HepG2 (cell line): ENCODE measurements at regions not wholly inside any gene's neighbourhood (a gene's known extent, or its start where the extent isn't known, plus 50 kb on each side); places are given as distances from the start of the nearest gene placed in this dataset.

Experiments used
- ATAC-seq: fragments of 200-7000 bp; cut with Tn5 transposase; 3 replicates; pipeline ENCODE4 v1.9.1; 2020; ENCODE audit warnings: mild to moderate bottlenecking, moderate library complexity
- BruUV-seq: library from RNA; stranded (reverse); fragments of 400-500 nt; replicated peaks from 2 replicates; lab custom pipeline; 2021; lab: Mats Ljungman, UMichigan
- CTCF ChIA-PET: fragments of 300-600 bp; formaldehyde crosslinking; extraction: SDS; loops from one replicate; lab custom pipeline; 2021; ENCODE audit warnings: low total read pairs, inconsistent platforms, low intra/inter-chr PET ratio; lab: Yijun Ruan, JAX
- POLR2A ChIA-PET: fragments of 350-600 bp; sonication (Branson Sonifier 250); formaldehyde crosslinking; loops from one replicate; lab custom pipeline; 2020; ENCODE audit warnings: antibody characterized with exemption, inconsistent platforms; lab: Yijun Ruan, JAX
- DNase-seq: peaks from one replicate; pipeline ENCODE4 v3.0.0-alpha.2; 2015; ENCODE audit warnings: low spot score
- FAIRE-seq: peaks from 3 replicates; lab custom pipeline; 2011; peaks lifted over from hg19 to GRCh38; lab: Jason Lieb, UNC
- H2AFZ ChIP-seq: one replicate; pipeline ENCODE4 v1.6.1; 2011; ENCODE audit warnings: low read length, inconsistent platforms
- H3K27ac ChIP-seq: fragments of 300-600 bp; 3 replicates; pipeline ENCODE4 v1.8.0; 2011; ENCODE audit warnings: mixed run types, mild to moderate bottlenecking, mixed read lengths, low read length, inconsistent platforms; ENCODE audit not compliant: insufficient read depth; ENCODE audit errors: extremely low read length
- H3K27me3 ChIP-seq, 2 experiments: fragments of 200-600 bp in 1 of 2; 2 replicates in 1 of 2; 3 replicates in 1 of 2; pipeline versions ENCODE4 v1.6.0 to v1.8.0; 2011; ENCODE audit warnings: low read length in 2 of 2, mild to moderate bottlenecking in 2 of 2, moderate library complexity in 2 of 2, inconsistent platforms in 1 of 2; ENCODE audit not compliant: insufficient read depth in 2 of 2, control insufficient read depth in 1 of 2
- H3K36me3 ChIP-seq, 2 experiments: fragments of 200-600 bp in 1 of 2; replicated peaks in 1 of 2; 2 replicates in 1 of 2; 3 replicates in 1 of 2; pipeline versions ENCODE4 v1.5.1 to v1.8.0; 2011; ENCODE audit warnings: low read length in 2 of 2, inconsistent platforms in 1 of 2; ENCODE audit not compliant: insufficient read depth in 2 of 2, control insufficient read depth in 1 of 2
- H3K4me1 ChIP-seq: 2 replicates; pipeline ENCODE4 v1.5.1; 2012; ENCODE audit warnings: low read length, inconsistent platforms; ENCODE audit not compliant: insufficient read depth
- H3K4me2 ChIP-seq: 2 replicates; pipeline ENCODE4 v1.6.0; 2011; ENCODE audit warnings: low read depth, low read length, inconsistent platforms
- H3K4me3 ChIP-seq, 3 experiments: fragments of 200-600 bp in 1 of 3; sonication (generic), shearing (Covaris generic) in 1 of 3; replicated peaks in 1 of 3; 2 replicates each; pipeline ENCODE4 v1.5.1; 2011 to 2016; ENCODE audit warnings: low read length in 3 of 3, inconsistent platforms in 2 of 3, low read depth in 2 of 3, mild to moderate bottlenecking in 2 of 3, control low read depth in 1 of 3, mixed read lengths in 1 of 3; ENCODE audit not compliant: insufficient read depth in 1 of 3
- H3K79me2 ChIP-seq: one replicate; pipeline ENCODE4 v1.6.1; 2011; ENCODE audit warnings: low read length, inconsistent platforms; ENCODE audit not compliant: insufficient read depth
- H3K9ac ChIP-seq: 2 replicates; pipeline ENCODE4 v1.6.0; 2011; ENCODE audit warnings: mild to moderate bottlenecking, low read depth, low read length, inconsistent platforms; ENCODE audit not compliant: insufficient read depth
- H3K9me3 ChIP-seq: 2 replicates; pipeline ENCODE4 v1.5.1; 2012; ENCODE audit warnings: mild to moderate bottlenecking, low read length
- H4K20me1 ChIP-seq: 2 replicates; pipeline ENCODE4 v1.6.0; 2011; ENCODE audit warnings: inconsistent platforms, mild to moderate bottlenecking, low read length, moderate library complexity; ENCODE audit not compliant: insufficient read depth
- ADNP ChIP-seq: sonication (generic); formaldehyde crosslinking; IDR thresholded peaks from 2 replicates; pipeline ENCODE4 v1.4.0; 2020; ENCODE audit warnings: missing genetic modification reagents
- GATAD2A ChIP-seq: IDR thresholded peaks from 2 replicates; pipeline ENCODE4 v1.6.1; 2016
- HOXA9 ChIP-seq: sonication (generic); formaldehyde crosslinking; IDR thresholded peaks from 2 replicates; pipeline ENCODE4 v1.8.1; 2022; ENCODE audit warnings: missing genetic modification reagents, mild to moderate bottlenecking, moderate library complexity, borderline replicate concordance
- IKZF1 ChIP-seq: fragments of 450-650 bp; IDR thresholded peaks from 2 replicates; pipeline ENCODE4 v1.7.1; 2016
- KDM2A ChIP-seq: sonication (generic); formaldehyde crosslinking; IDR thresholded peaks from 2 replicates; pipeline ENCODE4 v1.4.0; 2020; ENCODE audit warnings: low read depth, missing genetic modification reagents, borderline replicate concordance
- KMT2A ChIP-seq: sonication (generic); formaldehyde crosslinking; IDR thresholded peaks from 2 replicates; pipeline ENCODE4 v1.4.0; 2020; ENCODE audit warnings: missing genetic modification reagents
- NFATC3 ChIP-seq: sonication (generic); formaldehyde crosslinking; IDR thresholded peaks from 2 replicates; pipeline ENCODE4 v1.5.1; 2020; ENCODE audit warnings: mild to moderate bottlenecking, missing genetic modification reagents
- POLR2AphosphoS5 ChIP-seq: IDR thresholded peaks from 2 replicates; pipeline ENCODE4 v1.6.1; 2012; ENCODE audit warnings: low read depth, low read length
- SNAI1 ChIP-seq: sonication (generic); formaldehyde crosslinking; IDR thresholded peaks from 2 replicates; pipeline ENCODE4 v1.5.0; 2020; ENCODE audit warnings: mild to moderate bottlenecking, missing genetic modification reagents, borderline replicate concordance
- ZNF615 ChIP-seq: sonication (generic); formaldehyde crosslinking; IDR thresholded peaks from 2 replicates; pipeline ENCODE4 v1.5.0; 2020; ENCODE audit warnings: mild to moderate bottlenecking, missing genetic modification reagents, borderline replicate concordance
- WGBS: methylation state at CpG from one replicate; pipeline ENCODE4 v1.1.6; 2017; ENCODE audit warnings: low lambda C conversion rate; 5-methylcytosine and 5-hydroxymethylcytosine counted together
- in situ Hi-C: cut with HindIII; loops from 2 replicates; pipeline ENCODE4 v1.10.0; 2017; ENCODE audit warnings: low pct_unique_long_range_greater_than_20kb; ENCODE audit not compliant: extremely low pct_ligation_motif_present
- intact Hi-C: fragments of 100-400 bp; cut with micrococcal nuclease; formaldehyde crosslinking; loops from one replicate; pipeline ENCODE4 v1.10.0; 2022; ENCODE audit not compliant: unreplicated experiment
- TF ChIP-seq, protein P1 (sequence below): sonication (generic); formaldehyde crosslinking; IDR thresholded peaks from 2 replicates; pipeline ENCODE4 v1.4.0; 2020; ENCODE audit warnings: missing genetic modification reagents
- TF ChIP-seq, protein P2 (sequence below): sonication (generic); formaldehyde crosslinking; IDR thresholded peaks from 2 replicates; pipeline ENCODE4 v1.5.1; 2020; ENCODE audit warnings: missing genetic modification reagents, mild to moderate bottlenecking, borderline replicate concordance
- TF ChIP-seq, protein P3 (sequence below): sonication (generic); formaldehyde crosslinking; IDR thresholded peaks from 2 replicates; pipeline ENCODE4 v1.5.0; 2020; ENCODE audit warnings: missing genetic modification reagents
- TF ChIP-seq, protein P4 (sequence below), 2 experiments: sonication (generic) in 1 of 2; formaldehyde crosslinking in 1 of 2; IDR thresholded peaks; 2 replicates each; pipeline versions ENCODE4 v1.4.0 to v1.6.1; 2018 to 2020; ENCODE audit warnings: missing genetic modification reagents in 2 of 2, borderline replicate concordance in 1 of 2, low read depth in 1 of 2, mild to moderate bottlenecking in 1 of 2, missing biosample characterization in 1 of 2
- TF ChIP-seq, protein P5 (sequence below): IDR thresholded peaks from 2 replicates; pipeline ENCODE4 v1.6.1; 2012; ENCODE audit warnings: inconsistent platforms
- TF ChIP-seq, protein P6 (sequence below): sonication (generic); formaldehyde crosslinking; IDR thresholded peaks from 2 replicates; pipeline ENCODE4 v1.8.0; 2022; ENCODE audit warnings: missing genetic modification reagents, low read depth, mild to moderate bottlenecking, borderline replicate concordance

DNA sequence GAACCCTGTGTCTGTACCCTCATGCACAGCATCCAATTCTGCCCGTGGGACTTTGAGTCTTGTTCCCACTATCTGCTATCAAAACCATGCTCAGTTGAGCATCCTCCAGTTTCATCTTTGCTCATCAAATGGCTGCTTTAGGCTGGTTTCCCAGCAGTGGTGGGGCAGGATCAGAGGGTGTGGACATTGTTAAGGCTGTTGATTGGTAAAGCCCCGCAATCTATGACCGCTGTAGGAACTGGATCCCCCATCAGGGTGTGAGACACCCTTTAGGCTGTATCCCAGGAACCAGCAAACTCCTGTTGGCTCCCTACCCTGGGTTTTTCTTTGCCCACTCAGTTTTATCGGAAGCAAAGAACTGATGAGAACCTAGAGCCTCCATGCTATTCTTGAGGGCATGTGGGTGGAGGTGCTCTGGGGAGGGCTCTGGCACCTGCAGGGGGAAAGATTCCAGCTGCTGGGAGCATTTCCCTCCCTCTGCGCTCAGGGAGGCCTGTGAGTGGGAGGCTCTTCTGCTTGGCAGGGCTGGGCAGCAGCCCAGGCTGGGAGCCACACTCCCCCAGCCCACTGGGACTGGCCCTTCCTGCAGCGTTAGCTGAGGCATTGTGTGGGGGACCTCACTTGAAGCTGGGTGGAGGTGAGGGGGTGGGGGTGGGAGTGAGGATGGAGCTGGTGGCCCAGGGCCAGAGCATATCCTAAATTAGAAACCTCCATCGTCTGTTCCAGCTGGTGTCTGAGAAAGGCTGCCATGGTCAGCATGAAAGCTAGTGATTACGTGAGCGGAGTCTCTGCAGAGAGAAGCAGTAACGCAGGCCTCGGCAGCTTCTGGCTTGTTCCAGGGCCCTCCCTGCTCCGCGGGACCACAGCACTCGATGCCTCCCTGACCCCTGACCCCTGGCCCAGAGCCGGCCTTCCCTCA lies 160.6 kb downstream of the IRF8 start:
- no peak for DNase-seq
- H3K27me3 ChIP-seq: peaks cover 7 to 46% of the 10 kb centered on the region in 2 experiments; a peak in 3 of 5 replicates
- TF ChIP-seq, protein P1, sequence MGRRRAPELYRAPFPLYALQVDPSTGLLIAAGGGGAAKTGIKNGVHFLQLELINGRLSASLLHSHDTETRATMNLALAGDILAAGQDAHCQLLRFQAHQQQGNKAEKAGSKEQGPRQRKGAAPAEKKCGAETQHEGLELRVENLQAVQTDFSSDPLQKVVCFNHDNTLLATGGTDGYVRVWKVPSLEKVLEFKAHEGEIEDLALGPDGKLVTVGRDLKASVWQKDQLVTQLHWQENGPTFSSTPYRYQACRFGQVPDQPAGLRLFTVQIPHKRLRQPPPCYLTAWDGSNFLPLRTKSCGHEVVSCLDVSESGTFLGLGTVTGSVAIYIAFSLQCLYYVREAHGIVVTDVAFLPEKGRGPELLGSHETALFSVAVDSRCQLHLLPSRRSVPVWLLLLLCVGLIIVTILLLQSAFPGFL (CRISPR knock-in tag): no peak
- TF ChIP-seq KMT2A: no peak
- TF ChIP-seq, protein P2, sequence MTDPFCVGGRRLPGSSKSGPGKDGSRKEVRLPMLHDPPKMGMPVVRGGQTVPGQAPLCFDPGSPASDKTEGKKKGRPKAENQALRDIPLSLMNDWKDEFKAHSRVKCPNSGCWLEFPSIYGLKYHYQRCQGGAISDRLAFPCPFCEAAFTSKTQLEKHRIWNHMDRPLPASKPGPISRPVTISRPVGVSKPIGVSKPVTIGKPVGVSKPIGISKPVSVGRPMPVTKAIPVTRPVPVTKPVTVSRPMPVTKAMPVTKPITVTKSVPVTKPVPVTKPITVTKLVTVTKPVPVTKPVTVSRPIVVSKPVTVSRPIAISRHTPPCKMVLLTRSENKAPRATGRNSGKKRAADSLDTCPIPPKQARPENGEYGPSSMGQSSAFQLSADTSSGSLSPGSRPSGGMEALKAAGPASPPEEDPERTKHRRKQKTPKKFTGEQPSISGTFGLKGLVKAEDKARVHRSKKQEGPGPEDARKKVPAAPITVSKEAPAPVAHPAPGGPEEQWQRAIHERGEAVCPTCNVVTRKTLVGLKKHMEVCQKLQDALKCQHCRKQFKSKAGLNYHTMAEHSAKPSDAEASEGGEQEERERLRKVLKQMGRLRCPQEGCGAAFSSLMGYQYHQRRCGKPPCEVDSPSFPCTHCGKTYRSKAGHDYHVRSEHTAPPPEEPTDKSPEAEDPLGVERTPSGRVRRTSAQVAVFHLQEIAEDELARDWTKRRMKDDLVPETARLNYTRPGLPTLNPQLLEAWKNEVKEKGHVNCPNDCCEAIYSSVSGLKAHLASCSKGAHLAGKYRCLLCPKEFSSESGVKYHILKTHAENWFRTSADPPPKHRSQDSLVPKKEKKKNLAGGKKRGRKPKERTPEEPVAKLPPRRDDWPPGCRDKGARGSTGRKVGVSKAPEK (CRISPR knock-in tag): no peak
- TF ChIP-seq POLR2AphosphoS5: no peak
- TF ChIP-seq, protein P3, sequence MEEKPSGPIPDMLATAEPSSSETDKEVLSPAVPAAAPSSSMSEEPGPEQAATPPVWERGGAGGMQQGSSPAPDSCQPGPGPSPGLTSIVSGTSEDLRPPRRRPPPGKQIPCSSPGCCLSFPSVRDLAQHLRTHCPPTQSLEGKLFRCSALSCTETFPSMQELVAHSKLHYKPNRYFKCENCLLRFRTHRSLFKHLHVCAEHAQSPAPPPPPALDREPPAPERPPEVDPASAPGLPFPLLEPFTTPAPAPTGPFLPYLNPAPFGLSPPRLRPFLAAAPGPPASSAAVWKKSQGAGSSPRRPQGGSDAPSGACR (CRISPR knock-in tag): no peak
- TF ChIP-seq, protein P4, sequence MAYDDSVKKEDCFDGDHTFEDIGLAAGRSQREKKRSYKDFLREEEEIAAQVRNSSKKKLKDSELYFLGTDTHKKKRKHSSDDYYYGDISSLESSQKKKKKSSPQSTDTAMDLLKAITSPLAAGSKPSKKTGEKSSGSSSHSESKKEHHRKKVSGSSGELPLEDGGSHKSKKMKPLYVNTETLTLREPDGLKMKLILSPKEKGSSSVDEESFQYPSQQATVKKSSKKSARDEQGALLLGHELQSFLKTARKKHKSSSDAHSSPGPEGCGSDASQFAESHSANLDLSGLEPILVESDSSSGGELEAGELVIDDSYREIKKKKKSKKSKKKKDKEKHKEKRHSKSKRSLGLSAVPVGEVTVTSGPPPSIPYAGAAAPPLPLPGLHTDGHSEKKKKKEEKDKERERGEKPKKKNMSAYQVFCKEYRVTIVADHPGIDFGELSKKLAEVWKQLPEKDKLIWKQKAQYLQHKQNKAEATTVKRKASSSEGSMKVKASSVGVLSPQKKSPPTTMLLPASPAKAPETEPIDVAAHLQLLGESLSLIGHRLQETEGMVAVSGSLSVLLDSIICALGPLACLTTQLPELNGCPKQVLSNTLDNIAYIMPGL (CRISPR knock-in tag; IDR thresholded peaks at IDR 0.05; ENCODE audit: borderline replicate concordance in 1 of 2, low read depth in 1 of 2): no peak
- no peak for TF ChIP-seq HOXA9 (CRISPR knock-in tag)
- TF ChIP-seq IKZF1: no peak
- TF ChIP-seq GATAD2A (CRISPR knock-in tag): no peak
- TF ChIP-seq SNAI1 (CRISPR knock-in tag): no peak
- TF ChIP-seq, protein P5, sequence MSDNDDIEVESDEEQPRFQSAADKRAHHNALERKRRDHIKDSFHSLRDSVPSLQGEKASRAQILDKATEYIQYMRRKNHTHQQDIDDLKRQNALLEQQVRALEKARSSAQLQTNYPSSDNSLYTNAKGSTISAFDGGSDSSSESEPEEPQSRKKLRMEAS: no peak
- no peak for TF ChIP-seq ZNF615
- TF ChIP-seq NFATC3: no peak
- TF ChIP-seq KDM2A (CRISPR knock-in tag): no peak
- TF ChIP-seq, protein P6, sequence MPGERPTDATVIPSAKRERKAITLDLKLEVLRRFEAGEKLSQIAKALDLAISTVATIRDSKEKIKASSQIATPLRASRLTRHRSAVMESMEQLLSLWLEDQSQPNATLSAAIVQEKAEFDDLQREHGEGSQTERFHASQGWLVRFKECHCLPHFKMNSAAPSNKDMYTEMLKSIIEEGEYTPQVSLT (CRISPR knock-in tag): no peak
- no peak for TF ChIP-seq ADNP (CRISPR knock-in tag)

More for the DNA sequence above, 160.6 kb downstream of the IRF8 start:
- no peaks in the 10 kb centered on the region for H3K79me2 ChIP-seq
- WGBS: 25% methylated on average over 12 of the region's 15 CpGs
- H4K20me1 ChIP-seq: no peaks in the 10 kb centered on the region
- ChIA-PET POLR2A (no interaction called here), CTCF (no interaction called here)
- FAIRE-seq (no peak), ATAC-seq (no peak; the same call in 2 of the 3 replicates)
- H3K27ac ChIP-seq: no peak overlapping the region
- H3K9ac ChIP-seq: no peak overlapping the region
- no peaks in the 10 kb centered on the region for H3K36me3 ChIP-seq
- no peaks in the 10 kb centered on the region for H3K9me3 ChIP-seq
- BruUV-seq: no TSS peak
- intact Hi-C loops: no loop called here
- no peak overlapping the region for H3K4me3 ChIP-seq
- no peaks in the 10 kb centered on the region for H3K4me1 ChIP-seq
- H2AFZ ChIP-seq: no peak overlapping the region
- no peak overlapping the region for H3K4me2 ChIP-seq
- in situ Hi-C loops: no loop called here
